ENCODE measurements at regions not wholly inside any gene's neighbourhood (a gene's known extent, or its start where the extent isn't known, plus 50 kb on each side); places are given as distances from the start of the nearest gene placed in this dataset.

DNA sequence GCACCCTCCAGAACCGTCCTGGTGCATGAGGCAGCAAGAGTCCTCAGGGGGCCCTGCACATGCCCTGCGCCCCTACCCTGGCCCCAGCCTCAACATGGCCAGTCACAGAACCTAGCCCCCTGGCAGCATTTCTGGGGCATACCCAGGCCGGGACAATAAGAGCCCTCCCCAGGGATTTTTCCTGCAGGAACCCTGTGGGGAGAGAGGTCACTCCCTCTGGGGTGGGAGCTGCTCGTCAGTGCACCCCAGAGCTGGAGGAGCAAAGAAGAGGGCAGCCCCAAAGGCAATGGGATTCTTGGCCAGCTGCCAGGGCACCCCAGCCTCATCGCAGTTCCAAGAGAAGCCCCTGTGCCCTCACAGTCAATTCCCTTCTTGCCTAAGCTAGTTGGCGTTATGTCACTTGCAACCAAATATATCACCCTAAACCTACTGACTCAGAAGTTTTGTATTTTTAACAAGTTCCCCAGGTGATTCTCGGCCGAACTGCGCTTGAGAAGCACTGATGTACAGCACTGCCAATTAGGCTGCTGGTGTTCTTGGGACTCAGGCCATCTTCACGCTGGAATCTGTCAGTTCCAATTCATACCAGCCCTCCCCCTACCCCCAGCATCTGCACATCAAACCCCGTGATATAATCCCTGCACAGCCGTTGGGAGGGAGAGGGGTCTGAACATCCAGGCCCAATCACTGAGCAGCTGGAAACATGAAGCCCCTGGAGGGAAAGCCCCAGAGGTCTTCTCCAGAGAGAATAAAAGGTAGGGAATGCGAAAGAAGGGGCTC is 87.5 kb upstream of the PRR20G start:
- no peak for TF ChIP-seq EP300 (conservative IDR thresholded peaks at IDR 0.05; ENCODE audit: poor library complexity, severe bottlenecking)
- TF ChIP-seq, protein P1, sequence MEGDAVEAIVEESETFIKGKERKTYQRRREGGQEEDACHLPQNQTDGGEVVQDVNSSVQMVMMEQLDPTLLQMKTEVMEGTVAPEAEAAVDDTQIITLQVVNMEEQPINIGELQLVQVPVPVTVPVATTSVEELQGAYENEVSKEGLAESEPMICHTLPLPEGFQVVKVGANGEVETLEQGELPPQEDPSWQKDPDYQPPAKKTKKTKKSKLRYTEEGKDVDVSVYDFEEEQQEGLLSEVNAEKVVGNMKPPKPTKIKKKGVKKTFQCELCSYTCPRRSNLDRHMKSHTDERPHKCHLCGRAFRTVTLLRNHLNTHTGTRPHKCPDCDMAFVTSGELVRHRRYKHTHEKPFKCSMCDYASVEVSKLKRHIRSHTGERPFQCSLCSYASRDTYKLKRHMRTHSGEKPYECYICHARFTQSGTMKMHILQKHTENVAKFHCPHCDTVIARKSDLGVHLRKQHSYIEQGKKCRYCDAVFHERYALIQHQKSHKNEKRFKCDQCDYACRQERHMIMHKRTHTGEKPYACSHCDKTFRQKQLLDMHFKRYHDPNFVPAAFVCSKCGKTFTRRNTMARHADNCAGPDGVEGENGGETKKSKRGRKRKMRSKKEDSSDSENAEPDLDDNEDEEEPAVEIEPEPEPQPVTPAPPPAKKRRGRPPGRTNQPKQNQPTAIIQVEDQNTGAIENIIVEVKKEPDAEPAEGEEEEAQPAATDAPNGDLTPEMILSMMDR (IDR thresholded peaks at IDR 0.05; ENCODE audit: poor library complexity, severe bottlenecking): no peak
- no peak for TF ChIP-seq POLR2AphosphoS5 (IDR thresholded peaks at IDR 0.05)
- TF ChIP-seq TAF1 (IDR thresholded peaks at IDR 0.05; ENCODE audit: low read depth): no peak

Measured in neural cell (in vitro differentiated cells).